T-helper 2 cell (primary cell): ENCODE measurements at regions not wholly inside any gene's neighbourhood (a gene's known extent, or its start where the extent isn't known, plus 50 kb on each side); places are given as distances from the start of the nearest gene placed in this dataset.
"Not testable (repeated sequence)": the region's sequence is repeated elsewhere in the genome, so short reads cannot be mapped to it uniquely, and the experiment has no call there.

Experiments
- DNase-seq, 5 experiments: peaks; one replicate each; pipeline versions ENCODE4 v3.0.0 to v3.0.0-alpha.2; 2012 to 2022

DNA sequence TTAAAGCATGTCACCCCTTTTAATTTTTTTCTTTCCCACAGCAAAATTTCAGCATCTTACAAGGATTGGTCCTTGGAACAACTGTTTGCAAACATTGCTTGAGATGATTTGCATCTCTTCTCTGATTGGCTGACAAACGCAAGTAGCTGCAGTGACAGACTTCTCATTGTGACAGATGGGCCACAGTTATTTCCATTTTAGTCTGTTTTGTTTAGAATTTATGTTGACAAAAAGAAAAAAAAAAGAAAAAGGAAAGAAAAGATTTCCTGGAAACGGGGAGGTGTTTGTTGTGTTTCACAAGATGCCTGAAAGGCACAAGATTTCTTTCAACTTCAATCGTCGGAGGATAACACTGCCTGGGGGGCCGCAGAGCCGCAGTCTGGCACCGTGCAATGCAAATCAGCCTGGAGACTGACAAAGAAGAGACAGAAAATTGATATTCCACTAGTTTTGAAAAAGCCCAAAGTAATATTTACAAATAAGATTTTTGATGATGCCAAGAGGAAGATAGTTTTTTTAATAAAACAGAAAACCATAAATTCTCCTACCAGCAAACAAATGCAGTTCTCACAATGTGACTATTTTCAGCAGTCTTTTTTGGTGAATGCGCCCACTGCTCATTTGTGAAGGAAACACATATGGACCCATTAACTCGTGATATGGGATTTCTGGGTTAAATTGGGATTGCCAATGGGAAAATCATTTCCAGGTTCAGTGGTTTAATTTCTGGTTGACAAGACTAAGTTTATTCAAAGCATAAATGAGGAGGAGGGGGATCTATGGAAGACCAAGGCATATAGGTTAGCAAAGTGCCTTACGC is 296.2 kb upstream of the SMIM21 start:
- no peak for DNase-seq

DNA sequence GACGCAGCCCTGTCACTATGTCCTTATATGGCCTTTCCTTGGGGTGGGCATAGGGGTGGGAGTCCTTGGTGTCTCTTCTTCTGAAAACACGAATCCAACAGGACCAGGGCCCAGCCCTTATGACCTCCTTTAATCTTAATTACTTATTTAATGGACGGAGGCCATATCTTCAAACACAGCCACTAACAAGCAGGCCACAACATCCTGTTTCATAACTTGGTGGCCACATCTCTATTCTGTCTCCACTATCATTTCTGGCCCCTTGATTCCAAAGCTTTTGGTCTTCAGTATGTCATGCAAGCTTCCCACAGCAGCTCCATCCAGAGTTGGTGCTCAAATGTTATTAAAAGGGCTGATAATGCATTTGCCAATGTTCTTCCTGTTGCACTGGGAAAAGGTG is 287.3 kb upstream of the SMIM21 start:
- DNase-seq: no peak

DNA sequence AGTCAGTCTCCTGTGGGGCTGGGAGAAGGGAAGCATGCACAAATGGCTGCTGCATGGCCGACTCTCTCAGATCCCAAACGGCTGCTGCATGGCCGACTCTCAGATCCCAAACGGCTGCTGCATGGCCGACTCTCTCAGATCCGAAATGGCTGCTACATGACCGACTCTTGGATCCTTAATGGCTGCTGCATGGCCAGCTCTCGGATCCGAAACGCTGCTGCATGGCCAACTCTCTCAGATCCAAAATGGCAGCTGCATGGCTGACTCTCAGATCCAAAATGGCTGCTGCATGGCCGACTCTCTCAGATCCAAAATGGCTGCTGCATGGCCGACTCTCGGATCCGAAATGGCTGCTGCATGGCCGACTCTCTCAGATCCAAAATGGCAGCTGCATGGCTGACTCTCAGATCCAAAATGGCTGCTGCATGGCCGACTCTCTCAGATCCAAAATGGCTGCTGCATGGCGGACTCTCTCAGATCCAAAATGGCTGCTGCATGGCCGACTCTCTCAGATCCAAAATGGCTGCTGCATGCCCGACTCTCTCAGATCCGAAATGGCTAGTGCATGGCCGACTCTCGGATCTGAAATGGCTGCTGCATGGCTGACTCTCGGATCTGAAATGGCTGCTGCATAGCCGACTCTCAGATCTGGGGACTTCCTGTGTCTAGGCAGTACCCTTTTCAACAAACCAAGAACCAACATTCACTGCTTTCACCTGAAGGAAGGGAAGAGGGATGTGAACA is 284.8 kb upstream of the SMIM21 start:
- not testable (repeated sequence) for DNase-seq

DNA sequence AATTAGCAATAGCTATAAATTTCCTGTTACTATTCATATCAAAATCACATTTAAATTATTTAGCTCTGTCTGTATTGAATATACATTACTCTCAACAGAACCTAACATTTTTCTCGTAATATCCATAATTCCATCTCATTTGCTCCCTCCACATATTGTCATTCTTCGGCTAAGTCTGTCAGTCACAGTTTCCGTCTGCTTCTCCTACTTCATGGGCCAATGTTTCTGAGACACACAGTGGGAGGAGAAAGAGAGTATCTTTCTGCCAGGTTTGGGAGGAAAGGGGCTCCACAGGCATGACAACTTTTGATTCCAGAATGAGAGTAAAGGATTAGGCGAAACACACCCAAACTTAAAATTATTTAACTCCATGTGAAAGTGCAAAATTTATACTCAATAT is 273.1 kb upstream of the SMIM21 start:
- DNase-seq: no peak

DNA sequence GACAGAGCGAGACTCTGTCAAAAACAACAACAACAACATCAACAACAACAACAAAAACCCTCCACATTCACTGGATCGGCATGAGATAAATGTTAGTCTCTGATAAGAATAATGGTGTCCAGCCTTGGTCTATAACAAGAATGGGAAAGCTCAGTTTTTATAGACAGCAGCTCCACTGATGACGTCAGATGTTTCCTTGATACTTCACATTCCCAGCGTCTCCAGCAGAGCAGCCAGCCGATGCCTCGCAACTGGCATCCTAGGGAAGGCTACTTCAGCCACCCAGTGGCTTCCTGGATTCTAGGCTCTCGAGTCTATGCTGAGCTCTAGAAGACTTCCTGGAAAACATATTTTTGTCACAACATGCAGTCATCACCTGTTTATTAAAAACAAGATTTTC is 271.4 kb upstream of the SMIM21 start:
- no peak for DNase-seq

DNA sequence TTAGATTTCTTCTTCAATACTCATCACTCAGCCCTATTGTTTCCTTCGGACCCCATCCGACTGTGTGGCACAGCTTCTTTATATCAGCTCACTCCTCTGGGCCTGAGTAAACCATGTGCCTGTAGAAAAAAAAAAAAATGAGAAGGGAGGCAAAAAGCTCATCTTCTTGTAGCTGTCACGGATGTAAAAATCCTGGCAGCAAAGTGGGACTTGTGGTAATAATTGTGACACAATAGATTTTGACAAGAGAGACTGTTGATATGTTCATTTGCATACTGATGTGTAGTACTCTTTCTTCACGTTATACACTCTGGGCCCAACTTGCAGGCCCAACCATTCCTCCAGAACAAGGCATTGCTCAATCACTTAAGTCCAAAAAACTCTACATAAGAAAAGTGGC is 270.0 kb upstream of the SMIM21 start:
- no peak for DNase-seq

DNA sequence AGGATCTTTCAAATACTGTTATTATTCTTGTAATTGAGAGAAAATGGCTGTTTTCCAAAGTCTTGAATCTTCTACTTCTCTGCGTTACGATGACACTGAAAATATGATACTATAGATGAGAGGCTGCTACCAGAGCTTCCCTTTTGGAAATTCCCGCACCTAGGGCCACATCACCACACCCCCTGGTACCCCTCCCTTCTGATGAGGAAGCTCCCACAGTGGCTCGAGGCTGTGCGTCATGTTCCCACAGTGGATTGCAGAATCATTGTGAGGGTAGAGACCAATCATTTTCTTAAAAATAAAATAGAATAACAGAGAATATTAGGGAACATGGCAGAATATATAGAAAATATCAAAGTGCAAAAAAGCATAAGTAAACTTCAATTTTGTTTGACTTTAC is 268.9 kb upstream of the SMIM21 start:
- DNase-seq: no peak

DNA sequence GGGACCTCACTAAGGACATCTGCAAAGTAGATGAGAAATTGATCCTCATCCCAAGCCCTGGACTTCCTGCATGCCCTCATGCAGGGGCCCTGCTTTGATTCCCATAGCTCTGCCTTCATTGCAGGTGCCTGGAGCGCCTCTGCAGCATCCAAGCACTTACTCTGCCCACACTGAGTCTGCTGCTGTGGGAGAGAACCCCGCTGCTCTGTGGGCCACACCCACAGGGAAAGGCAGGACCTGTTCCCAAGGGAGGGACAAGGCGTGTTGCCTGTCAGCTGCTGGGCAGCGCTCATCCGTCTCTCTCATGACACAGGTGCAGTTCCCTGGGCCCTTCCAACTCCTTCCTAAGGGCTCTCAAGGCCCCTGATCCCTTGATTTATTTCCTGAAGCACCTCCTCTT is 266.8 kb upstream of the SMIM21 start:
- no peak for DNase-seq

DNA sequence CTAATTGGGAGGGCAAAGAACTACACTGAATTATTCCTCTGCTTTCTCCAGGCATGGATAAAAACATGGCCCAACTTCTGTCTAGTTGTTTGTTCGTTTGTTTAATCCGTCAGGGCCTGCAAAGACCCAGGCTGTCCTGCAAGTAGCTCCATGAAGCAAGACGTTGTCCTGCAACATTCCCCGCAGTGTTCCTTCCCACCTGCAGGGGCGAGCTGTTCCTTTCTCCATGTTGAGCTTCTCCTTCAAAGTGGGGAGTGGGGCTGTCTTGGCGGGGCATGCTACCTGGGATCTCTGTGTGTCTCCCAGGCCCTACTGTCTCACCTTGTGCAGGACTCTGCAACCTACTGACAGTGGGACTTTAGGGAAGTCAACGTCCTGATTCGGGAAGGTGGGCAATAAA is 264.0 kb upstream of the SMIM21 start:
- DNase-seq: no peak

DNA sequence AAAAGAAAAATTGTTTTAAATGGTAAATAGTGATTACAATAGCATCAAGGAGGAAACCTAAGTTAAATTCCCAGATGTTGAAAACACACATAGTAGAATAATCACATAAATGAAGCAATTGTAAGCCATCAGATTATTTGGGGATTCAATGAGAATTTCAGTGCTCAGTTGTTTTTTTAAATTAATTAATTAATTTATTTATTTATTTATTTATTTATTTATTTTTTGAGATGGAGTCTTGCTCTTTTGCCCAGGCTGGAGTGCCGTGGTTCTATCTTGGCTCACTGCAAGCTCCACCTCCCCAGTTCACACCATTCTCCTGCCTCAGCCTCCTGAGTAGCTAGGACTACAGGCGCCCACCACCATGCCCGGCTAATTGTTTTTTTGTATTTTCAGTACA is 262.8 kb upstream of the SMIM21 start:
- not testable (repeated sequence) for DNase-seq

DNA sequence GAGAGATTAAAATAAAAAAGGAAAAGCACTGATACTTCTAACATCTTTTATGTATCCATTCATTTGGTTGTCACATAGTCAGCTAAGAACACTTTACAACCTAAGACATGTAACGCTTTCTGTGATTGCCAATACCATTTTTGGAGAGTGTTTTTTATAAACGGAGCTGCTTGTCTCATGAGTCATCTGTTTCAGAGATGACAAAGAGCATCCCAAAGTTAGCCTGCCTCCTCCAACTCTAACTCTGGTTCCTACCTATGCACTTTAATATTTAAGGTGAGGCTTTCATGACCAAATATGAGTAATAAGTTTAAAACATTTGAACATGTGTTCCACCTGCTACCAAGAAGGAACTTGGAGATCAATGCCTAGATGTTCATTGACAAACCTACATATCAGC is 260.1 kb upstream of the SMIM21 start:
- DNase-seq: no peak

DNA sequence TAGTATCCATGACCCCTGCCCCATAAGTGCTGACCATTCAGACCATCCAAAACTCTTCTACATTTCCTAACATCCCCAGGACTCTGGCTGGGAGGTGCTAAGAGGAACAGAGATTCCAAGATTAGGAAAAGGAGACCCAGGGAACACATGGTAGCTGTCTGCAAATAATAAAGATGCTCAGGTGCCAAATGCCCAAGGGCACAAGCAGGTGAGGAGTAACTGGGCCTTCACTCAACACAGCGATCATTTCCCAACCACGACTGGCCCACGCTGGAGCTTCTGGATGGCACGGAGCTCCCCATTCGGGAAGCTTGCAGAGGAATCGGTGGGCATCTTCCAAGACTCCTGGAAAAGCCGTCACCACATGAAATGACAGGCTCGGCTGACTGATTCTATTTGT is 255.9 kb upstream of the SMIM21 start:
- DNase-seq: no peak

DNA sequence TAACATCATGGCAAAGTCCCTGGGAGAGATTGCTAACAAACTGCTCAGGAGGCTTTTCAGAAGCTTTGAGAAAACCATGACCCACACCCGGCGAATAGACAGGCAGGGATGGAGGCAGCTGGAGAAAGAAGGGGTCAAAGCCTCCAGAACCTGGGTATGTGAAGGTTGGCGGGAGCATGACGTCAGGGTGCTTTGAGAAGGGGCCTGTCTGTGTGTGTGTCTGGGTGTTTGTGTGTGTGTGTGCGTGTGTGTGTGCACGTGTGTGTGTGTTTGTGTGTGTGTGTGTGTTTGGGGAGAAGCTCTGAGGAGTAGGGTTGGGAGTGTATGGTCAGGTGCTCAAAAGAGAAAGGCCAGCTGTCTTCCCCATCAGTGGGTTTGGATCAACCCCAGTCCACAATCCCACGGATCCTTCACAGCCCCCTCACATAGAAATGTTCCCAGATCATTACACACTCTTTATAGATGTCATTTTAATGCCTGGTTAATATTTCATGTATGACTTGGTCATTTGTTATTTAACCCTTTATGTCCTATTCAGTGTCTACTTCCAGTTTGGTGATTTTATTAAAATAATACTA is 254.1 kb upstream of the SMIM21 start:
- no peak for DNase-seq

DNA sequence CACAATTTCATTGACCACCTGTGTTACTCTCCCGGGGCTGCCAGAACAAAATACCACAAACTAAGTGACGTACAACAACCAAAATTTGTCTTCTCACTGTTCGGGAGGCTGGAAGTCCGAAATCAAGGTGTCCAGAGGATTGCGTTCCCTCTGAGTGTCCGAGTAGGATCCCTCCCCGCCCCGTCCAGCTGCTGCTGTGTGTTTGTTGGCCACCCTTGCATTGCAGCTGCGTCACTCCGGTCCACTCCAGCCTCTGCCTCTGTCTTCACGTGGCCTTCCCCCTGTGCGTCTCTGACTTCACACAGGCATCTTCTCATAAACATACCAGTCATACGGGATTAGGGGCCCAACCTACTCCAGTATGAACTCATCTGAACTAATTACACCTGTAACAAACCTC is 251.8 kb upstream of the SMIM21 start:
- no peak for DNase-seq

DNA sequence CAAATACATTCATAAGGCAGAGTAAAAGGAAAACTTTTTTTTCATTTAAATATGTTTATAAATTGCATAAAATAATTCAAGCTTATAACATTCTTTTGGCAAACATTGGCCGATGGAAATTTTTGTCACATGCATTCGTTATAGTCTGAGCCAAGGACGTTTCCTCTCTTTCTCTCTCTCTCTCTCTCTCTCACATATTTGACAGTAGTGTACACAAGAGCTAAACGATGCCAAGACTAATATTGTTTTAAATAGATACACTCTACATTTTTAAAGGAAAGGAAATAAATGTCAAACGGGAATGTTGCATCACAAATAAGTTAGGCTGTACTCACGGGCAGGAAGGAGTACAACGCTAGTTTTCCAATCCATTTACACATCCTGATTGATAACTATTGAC is 251.1 kb upstream of the SMIM21 start:
- DNase-seq: no peak

DNA sequence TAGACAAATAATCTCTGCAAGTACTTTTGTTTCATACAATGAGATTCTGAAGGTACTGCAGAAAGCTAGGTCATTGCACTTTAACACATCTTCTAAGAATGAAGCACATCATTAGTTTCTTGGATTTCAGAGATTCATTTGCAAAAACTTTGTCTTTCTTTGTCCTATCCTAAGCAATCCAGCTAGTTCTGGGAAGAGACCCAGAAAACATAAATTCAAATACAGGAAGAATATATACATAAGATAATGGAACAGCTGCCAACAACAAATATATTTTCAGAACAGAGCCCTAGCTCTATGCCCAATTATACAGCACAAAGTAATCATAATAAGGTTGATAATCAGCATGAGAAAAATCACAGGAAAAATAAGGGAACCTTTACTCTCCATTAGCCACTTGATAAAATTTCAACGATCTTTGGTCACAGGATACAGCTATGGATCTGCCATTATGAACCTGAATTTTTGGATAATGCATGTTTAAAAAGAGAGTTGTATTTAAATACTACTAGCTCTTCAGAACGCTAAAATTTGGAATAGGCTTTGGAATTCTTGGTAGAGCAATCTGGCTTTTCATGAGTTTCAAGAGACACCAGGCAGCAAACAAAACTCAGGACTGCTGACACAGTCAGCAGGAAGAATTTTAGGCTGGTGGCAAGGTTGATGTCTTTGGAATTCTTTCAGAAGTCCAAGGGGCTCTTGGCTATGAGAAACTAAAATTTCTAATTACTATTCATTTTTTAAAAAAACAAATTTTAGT is 250.4 kb upstream of the SMIM21 start:
- no peak for DNase-seq

DNA sequence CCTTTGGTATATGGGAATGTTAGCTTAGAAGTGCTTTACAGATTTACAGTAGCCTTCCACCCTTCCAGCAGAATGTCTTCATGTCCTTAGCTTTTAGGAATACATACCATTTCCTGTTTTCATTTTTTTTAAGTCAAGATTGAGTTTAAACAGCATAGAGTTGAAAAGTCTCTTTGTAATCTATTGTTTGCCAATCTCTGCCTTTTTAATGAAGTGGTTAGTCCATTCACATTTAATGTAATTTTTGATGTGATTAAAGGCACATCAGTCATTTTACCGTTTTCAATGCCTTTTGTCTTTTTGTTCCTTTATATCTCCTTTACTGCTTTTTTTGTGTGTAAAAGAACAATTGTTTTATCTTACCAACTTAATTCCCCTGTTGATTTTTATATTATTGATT is 233.4 kb upstream of the SMIM21 start:
- DNase-seq: no peak

DNA sequence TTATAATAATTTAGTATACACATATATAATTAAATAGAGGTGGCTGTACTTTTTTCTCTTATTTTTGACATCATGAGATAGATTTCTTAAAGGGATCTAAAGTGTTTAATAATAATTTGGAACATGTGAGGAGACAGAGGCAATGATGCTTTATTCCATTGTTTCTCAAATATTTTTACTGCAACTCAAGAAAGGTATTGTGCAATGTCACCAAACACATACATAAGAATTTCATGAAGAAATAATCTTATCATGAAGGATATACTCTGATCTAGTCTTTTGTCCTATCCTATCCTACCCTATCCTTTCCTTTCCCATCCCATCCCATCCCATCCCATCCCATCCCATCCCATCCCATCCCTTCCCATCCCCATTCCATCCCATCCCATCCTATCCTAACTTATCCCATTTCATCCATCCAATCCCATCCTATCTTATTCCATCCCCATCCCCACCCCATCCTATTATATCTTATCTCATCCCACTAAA is 232.1 kb upstream of the SMIM21 start:
- DNase-seq: no peak

DNA sequence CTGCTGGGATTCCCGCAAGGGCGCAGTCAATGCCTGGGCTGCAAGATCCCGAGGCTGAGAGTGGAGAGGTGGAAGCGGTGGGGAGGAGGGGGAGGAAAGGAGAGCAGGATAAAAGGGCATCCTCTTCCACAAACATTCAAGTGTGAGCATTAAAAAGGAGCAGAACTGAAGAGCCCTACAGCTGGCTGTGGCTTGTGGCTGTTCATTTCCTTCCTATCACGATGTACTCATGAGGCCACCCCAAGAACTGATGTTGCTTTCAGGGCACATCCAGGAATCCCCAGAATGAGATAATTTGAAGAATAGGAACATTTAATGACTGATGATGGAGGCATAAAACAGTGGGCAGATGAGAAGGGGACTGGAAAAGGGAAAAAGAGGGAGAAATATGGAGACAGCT is 230.8 kb upstream of the SMIM21 start:
- no peak for DNase-seq

DNA sequence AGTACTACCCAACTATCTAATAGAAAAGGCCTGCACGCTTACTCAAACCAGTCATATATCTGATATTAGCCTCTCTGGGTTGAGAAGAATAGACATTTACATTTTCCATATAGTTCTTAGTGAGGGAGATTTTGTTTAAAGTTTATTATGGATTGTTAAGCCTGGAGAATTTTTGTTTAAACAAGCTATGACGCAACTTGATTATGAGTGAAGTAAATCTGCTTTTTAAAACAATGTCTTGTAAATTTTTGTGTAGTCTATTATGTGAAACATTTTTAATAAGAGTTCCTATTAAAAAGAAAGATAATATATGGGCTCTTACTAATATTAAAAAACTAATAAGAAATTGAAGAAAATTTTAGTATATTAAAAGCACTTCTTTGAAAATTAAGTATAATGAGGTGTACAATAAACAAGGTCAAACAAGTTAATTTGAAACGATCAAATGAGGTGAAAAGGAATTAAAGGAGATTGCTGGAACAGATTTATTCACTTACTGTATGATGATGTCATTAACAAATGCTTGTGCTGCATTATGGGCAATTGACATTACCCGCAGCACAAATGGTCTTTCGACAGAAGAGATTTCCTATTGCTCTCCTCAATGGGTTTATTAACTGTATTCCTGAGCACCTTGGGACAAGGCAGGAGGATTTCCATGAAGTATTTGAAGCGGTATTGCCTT is 229.2 kb upstream of the SMIM21 start:
- no peak for DNase-seq

DNA sequence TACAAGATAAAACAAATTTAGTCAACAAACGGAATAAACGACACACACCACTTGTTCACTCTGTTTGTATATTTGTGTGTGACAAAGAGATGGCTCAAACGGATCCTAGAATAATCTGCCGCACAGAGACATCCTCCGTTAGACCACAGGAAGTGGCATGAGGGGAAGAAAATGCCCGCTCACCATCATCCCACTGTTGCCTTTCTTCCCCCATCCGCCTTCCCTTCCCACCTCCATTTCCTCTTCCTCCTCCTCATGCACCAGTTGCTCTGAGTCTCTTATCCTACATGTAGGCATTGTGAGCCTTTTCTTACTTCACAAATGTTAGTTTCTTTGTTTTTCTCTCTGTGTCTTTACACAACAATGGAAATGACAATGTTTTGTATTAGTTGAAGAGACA is 228.5 kb upstream of the SMIM21 start:
- no peak for DNase-seq
